ENCODE measurements at regions not wholly inside any gene's neighbourhood (a gene's known extent, or its start where the extent isn't known, plus 50 kb on each side); places are given as distances from the start of the nearest gene placed in this dataset.
"Not testable (repeated sequence)": the region's sequence is repeated elsewhere in the genome, so short reads cannot be mapped to it uniquely, and the experiment has no call there.

GRCh38 chr17:82998637-82999036 lies 80.8 kb upstream of the METRNL start:
- no peak for DNase-seq
- ATAC-seq, result no peak
- intact Hi-C loops (cut with DNase I), result no loop called here

- ATAC-seq (no peak), DNase-seq (no peak)
- intact Hi-C loops (cut with DNase I), result no loop called here
These were observed 78.7 kb upstream of the METRNL start for GRCh38 chr17:83000738-83001137.

DNA sequence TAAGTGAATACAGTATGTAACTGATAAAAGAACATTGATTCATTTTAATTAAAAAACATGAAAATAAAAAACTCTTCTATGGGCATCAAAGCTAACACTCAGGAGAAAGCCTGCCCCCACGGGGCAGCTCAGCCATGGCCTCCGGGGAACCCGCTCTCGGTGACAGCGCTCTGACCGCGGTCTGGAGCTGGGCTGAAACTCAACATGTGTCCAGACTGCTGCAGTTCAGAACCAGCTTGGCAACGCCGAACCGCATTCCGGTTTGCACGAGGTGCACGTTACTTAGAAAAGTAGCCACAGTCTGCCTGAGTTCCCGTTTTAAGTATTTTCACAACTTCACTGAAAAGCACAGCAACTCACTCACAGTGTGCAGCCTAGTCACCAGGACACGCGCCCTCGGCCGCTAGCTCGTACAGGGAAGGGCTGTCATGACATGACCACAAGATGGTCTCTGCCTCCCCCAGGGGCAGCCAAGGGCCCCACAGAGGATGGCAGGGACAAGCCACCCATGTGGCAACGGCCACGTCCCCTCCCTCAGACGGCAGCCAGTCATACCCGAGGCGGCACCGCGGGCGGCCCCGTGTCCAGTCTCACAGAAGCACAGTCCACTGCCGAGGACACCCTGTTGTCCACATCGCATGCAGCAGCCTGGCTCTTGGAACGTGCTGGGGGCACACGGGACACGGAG lies 77.1 kb upstream of the METRNL start:
- intact Hi-C loops (cut with DNase I), result no loop called here
- no peak for ATAC-seq
- no peak for DNase-seq

- intact Hi-C loops (cut with DNase I), result no loop called here
- no peak for ATAC-seq
- DNase-seq, result no peak
These were observed 74.5 kb upstream of the METRNL start for GRCh38 chr17:83004791-83005380.

GRCh38 chr17:83005639-83006038 lies 73.8 kb upstream of the METRNL start:
- no peak for DNase-seq
- ATAC-seq, result no peak

DNA sequence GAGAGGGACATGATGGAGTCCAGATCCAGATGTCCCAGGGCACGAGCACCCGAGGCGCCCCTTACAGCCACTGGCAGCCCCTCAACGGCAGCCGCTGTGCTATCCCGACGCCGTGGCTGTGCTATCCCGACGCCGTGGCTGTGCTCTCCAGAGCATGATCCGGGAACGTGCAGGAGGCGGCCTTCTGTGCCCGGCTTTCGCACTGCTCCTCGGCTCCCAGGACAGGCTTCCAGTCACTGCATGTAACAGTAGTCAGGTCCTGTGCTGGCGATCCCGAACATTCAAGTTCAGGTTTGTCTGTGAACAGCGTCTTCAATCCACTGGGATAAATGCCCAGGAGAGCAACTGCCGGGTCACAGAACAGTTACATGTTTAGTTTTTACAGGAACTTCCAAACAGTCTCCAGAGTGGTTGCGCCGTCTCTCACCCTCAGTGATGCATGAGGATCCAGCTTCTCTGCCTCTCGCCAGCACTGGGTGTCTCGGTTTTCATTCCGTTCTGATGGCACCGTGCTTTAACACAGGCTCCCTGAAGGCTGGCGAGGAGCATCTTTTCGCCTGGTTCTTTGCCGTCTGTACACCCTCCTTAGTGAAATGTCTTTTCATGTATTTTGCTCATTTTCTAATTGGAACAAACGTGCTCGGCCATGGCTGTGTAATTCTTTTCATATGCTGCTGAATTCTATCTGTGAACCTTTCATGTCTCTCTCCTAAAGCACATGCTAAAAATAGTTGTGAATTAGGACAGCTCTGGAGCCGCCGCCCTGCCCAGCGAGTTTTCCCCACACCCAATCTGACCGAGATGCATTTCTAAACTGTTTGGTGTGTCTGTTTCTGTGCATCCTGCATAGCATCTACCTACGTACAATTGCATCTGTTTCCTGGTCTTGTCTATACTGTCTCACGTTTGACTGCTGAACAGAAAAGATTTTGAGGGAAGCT lies 72.6 kb upstream of the METRNL start:
- intact Hi-C loops (cut with DNase I), result no loop called here
- DNase-seq, result no peak
- ATAC-seq, result peak; percentile 38 to 75

More at GRCh38 chr17:83005639-83006038, 73.8 kb upstream of the METRNL start:
- intact Hi-C loops (cut with DNase I), result no loop called here

- ATAC-seq (no peak), DNase-seq (no peak)
- intact Hi-C loops (cut with DNase I), result no loop called here
These were observed 71.8 kb upstream of the METRNL start for GRCh38 chr17:83007504-83008185.

GRCh38 chr17:83008186-83008510 lies 71.3 kb upstream of the METRNL start:
- intact Hi-C loops (cut with DNase I), result no loop called here
- no peak for DNase-seq
- ATAC-seq, result no peak

- intact Hi-C loops (cut with DNase I), result no loop called here
- DNase-seq (no peak), ATAC-seq (no peak)
These were observed 70.9 kb upstream of the METRNL start for GRCh38 chr17:83008526-83008925.

DNA sequence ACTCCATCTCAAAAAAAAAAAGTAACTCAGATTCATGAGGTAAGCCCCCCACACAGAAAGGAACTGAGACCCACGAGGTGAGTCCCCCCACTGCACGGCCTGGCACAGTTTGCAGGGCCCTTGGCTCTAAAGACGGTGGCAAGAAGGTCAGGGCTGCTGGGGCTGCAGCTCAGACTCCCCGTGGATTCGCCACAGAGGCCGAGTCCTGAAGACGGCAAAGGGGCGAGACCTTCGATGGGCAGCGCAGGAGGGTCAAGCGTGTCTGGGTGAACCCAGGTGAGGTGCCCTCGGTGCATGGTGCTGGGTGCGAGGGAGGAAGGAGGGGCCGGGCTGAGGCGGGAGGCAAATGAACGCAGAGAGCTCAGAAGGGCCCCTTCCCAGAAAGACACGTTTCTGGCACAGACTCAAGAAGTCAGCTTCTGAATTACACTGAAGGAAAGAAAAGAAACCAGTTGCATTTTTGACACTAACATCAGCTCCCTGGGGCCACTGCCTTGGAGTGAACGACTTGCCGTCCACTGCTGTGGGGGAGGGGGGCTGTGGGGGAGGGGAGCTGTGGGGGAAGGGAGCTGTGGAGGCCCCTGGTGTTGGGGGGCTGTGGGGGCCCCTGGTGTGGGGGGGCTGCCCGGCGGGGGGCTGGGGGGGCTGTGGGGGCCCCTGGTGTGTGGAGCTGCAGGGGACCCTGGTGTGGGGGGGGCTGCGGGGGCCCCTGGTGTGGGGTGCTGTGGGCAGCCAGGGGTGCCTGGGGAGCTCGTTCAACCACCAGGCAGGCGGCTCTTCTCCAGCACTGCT lies 69.8 kb upstream of the METRNL start:
- DNase-seq (no peak), ATAC-seq (no peak)
- intact Hi-C loops (cut with DNase I), result no loop called here

DNA sequence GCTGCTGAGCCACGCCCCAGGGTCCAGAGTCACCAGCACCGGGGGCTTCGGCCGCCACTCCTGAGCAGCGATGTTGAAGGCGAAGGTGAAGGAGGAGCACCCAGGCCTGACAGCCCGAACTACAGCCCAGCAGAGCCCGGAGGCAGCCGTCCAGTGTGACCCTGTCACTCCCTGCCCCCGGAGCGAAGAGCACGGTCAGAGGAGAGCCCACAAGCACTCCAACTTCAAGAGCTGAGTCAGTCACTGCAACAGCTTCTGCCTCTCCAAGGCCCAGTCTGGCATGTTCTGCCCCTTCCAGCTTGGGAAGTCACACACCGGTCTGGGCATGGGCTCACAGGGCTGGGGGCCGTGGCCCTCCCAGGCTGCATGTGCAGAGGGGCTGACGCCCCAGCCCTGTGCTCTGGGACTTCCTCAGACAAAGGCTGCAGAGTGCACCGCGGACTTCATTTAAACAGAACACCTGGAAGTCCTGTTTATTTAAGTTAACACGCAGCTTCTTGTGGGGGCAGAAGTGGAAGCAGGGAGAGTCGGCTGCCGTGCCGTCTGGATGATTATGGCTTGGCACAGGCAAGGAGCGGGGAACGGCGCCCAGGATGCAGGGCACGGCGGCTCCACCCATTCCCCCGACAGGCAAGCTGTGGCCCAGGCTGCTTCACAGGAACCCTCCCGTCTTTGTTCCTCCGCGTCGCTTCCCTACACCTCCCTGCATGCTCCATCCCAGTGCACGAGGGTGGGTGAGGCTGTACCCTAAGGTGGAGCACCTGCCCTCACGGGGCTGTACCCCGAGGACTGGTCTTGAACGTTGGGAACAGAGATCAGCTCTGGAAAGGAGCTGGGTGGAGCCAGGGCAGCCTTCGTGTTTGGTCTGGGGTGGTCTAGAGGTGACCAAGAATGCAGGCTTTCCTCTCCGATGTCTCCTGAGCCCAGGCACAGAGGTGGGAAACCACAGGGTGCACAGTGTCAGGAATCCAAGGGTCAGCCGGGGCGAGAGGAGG lies 68.9 kb upstream of the METRNL start:
- intact Hi-C loops (cut with DNase I), result no loop called here
- ATAC-seq (no peak), DNase-seq (no peak)

DNA sequence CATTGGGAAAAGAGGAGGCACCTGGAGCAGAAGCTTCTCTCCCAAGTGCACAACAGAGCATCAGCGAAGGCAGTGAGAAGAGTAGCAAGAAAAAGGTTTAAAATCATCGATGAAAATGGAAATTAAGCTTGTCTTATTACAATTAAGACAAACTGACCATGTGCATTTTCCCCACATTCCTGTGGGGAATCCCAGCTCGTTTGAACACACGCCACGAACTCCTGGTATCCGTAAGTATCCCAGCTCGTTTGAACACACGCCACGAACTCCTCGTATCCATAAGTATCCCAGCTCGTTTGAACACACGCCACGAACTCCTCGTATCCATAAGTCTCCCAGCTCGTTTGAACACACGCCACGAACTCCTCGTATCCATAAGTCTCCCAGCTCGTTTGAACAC lies 67.7 kb upstream of the METRNL start:
- ATAC-seq; DNase-seq; intact Hi-C loops (cut with DNase I): not testable (repeated sequence)

DNA sequence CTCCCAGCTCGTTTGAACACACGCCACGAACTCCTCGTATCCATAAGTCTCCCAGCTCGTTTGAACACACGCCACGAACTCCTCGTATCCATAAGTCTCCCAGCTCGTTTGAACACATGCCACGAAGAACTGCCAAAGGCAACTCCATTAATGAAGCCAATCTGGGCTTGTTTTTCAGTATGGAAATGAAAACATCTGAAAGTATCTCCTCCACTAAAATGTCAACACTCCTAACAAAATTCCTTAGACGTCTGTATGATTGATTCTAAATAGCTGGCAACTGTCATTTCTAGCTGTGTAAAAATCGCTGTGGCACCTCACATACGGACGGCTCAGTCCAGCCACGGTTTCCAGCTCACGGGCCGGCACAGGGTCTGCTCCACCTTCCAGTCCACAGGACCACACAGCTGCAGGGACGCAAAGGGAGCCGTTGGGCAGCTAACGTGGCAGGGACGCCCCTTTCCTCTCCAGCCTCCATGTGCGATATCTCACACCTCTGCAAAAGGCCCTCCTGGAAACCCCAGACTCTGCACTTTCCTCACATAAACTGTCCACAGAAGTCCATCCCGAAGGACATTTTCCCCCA lies 67.1 kb upstream of the METRNL start:
- no peak for DNase-seq
- intact Hi-C loops (cut with DNase I), result no loop called here
- ATAC-seq, result no peak

DNA sequence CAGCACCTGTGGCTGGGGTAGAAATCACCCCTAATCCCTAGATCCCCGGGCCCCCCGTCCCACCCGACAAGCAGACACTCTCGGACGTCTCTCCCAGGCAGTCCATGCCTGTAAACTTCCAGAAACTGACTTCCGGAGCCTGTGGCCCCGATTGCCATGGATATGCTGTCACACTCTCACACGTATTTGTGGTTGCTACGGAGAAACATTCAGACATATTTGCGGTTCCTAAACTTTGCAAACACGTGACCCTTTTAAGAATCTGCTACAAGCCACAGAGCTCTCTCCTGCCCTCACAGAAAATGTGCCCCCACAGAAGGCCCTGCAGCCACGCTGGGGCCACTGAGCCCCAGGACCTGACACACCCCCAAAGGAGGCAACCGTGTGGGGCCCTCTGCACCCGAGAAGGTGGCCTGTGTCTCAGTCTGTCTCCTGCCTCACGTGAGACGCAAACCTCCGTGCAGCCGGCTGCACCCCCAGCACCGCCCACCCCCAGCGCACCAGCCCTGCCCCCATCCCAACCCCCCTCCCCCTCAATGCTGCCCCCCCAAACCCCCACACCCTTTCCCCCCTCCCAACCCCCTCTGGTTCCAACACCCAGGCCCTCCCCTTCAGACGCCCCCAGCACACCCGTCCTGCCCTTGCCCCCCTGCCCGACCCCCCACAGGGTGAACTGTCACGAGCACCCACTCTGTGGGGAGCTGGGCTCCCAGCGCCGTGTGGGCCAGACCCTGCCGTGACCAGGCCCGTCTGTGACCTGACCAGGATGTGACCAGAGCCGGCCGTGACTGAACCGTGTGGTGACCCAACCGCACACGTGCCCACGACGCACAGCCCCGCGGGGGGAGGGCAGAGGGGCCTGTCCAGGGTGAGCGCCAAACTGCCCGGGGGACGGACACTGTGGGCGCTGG lies 66.3 kb upstream of the METRNL start:
- intact Hi-C loops (cut with DNase I), result no loop called here
- DNase-seq (no peak), ATAC-seq (no peak)

DNA sequence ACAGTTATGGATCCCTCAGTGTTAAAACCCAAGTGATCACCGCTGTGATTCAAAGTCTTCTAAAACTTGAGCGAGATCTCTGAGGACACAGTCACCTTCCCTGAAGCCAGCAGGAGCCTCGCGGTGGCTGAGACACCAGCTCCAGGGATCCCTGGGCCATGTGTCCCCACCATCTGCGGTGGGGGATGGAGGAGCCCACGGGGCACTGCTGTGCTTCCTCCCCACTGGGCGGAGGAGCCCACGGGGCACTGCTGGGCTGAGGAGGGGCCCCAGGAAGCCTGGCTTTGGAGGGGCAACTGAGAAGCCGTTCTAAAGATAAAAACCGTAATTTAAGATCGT lies 65.7 kb upstream of the METRNL start:
- DNase-seq (no peak), ATAC-seq (no peak)
- intact Hi-C loops (cut with DNase I), result no loop called here

GRCh38 chr17:83014297-83014696 lies 65.1 kb upstream of the METRNL start:
- no peak for DNase-seq
- intact Hi-C loops (cut with DNase I), result no loop called here
- no peak for ATAC-seq

All from left cardiac atrium (tissue), 4 donors.